WI38 (cell line): ENCODE measurements at regions not wholly inside any gene's neighbourhood (a gene's known extent, or its start where the extent isn't known, plus 50 kb on each side); places are given as distances from the start of the nearest gene placed in this dataset.
"Not testable (repeated sequence)": the region's sequence is repeated elsewhere in the genome, so short reads cannot be mapped to it uniquely, and the experiment has no call there.

ENCODE experiments used
- H3K4me3 ChIP-seq: 2 replicates; pipeline ENCODE4 v1.5.1; 2011; ENCODE audit warnings: low read depth, mild to moderate bottlenecking, control low read depth, low read length
- TF ChIP-seq, protein P1 (sequence below): IDR thresholded peaks from 2 replicates; pipeline ENCODE4 v1.5.1; 2012; ENCODE audit warnings: low read depth, mild to moderate bottlenecking, control low read depth, low read length

GRCh38 chr17:70437656-70438055 lies 268.3 kb downstream of the KCNJ2 start:
- TF ChIP-seq, protein P1, sequence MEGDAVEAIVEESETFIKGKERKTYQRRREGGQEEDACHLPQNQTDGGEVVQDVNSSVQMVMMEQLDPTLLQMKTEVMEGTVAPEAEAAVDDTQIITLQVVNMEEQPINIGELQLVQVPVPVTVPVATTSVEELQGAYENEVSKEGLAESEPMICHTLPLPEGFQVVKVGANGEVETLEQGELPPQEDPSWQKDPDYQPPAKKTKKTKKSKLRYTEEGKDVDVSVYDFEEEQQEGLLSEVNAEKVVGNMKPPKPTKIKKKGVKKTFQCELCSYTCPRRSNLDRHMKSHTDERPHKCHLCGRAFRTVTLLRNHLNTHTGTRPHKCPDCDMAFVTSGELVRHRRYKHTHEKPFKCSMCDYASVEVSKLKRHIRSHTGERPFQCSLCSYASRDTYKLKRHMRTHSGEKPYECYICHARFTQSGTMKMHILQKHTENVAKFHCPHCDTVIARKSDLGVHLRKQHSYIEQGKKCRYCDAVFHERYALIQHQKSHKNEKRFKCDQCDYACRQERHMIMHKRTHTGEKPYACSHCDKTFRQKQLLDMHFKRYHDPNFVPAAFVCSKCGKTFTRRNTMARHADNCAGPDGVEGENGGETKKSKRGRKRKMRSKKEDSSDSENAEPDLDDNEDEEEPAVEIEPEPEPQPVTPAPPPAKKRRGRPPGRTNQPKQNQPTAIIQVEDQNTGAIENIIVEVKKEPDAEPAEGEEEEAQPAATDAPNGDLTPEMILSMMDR = no peak
- no peak overlapping the region for H3K4me3 ChIP-seq

DNA sequence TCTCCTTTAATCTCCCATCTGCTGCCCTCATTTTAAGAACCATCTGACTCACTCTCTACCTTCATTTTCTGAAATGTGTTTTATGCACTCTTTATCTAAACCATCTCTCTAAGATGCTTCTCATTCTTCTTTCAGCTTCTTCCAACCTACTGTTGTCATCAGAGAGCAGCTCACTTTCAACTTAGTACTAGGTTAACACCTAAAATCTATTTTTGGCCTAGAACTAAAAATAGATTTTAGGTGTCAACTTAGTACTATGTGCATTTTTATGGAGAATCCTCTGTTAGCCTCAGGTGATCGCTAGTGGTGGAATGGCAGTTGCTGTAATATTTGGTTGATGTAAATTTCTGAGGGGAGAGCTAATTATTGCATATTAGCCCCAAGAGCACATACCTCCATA lies 277.1 kb downstream of the KCNJ2 start:
- H3K4me3 ChIP-seq = no peak overlapping the region
- TF ChIP-seq, protein P1 = no peak

DNA sequence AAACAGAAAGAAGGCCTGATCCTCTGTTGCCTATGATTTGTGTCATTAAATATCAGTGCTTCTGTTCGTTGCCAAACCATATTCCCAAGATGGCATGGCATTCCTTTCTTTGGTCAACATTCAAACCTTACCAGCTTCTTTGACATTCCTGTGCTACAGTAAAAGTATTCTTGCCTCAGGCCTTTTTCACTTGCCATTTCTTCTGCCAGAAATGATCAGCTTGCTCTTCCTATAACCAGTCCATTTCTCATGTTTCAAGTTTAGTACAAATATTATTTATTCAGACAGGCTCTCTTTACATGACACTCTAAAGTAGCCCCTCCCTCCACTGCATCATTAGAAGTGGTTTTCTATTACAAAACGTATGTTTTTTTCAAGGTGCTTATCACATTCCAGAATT lies 278.3 kb downstream of the KCNJ2 start:
- no peak overlapping the region for H3K4me3 ChIP-seq
- TF ChIP-seq, protein P1 = no peak

DNA sequence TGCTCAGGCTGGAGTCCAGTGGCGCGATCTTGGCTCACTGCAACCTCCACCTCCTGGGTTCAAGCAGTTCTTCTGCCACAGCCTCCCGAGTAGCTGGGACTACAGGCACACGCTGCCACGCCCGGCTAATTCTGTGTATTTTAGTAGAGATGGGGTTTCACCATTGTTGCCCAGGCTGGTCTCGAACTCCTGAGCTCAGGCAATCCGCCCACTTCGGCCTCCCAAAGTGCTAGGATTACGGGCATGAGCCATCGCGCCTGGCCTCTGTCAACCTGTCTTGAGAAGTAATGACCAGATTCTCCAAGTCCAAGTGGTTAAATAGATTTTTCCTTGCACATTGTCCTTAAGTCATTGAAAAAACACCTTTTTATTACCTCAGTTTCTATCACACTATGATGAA lies 283.7 kb downstream of the KCNJ2 start:
- not testable (repeated sequence) for H3K4me3 ChIP-seq

DNA sequence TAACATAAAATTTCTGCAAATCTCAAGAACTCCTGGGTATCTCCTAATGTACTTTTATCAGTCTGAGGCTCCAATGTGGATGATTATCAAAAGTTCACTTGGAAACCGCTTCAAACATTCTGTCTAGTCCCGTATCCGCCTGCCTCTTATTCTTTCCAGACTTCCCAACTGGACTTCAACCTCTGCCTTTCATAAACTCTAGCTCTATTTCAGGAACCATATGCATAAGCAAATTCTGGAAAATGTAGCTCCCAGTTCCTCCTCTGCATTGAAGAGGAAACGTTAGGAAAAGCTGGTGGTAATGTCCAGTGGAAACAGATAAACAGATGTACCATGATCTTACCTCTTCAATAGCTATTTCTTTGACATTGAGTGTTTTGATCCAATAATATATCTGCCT lies 285.0 kb downstream of the KCNJ2 start:
- TF ChIP-seq, protein P1 = no peak
- H3K4me3 ChIP-seq = no peak overlapping the region

- H3K4me3 ChIP-seq = no peak overlapping the region
- TF ChIP-seq, protein P1 = no peak
These were observed 285.6 kb downstream of the KCNJ2 start for GRCh38 chr17:70454908-70455307.

- TF ChIP-seq, protein P1 = no peak
- no peak overlapping the region for H3K4me3 ChIP-seq
These were observed 295.7 kb downstream of the KCNJ2 start for GRCh38 chr17:70464995-70465394.

- H3K4me3 ChIP-seq = no peak overlapping the region
- TF ChIP-seq, protein P1 = no peak
These were observed 299.3 kb downstream of the KCNJ2 start for GRCh38 chr17:70468661-70469060.
